ENCODE measurements at regions not wholly inside any gene's neighbourhood (a gene's known extent, or its start where the extent isn't known, plus 50 kb on each side); places are given as distances from the start of the nearest gene placed in this dataset.

- TF ChIP-seq EZH2phosphoT487 (IDR thresholded peaks at IDR 0.05; ENCODE audit: insufficient read depth, low read depth) (no peak), EZH2 (IDR thresholded peaks at IDR 0.05; ENCODE audit: insufficient read depth, poor library complexity, severe bottlenecking) (no peak)
Observed at GRCh38 chr13:29901710-29902631, 51.6 kb upstream of the UBL3 start.
